ENCODE measurements at regions not wholly inside any gene's neighbourhood (a gene's known extent, or its start where the extent isn't known, plus 50 kb on each side); places are given as distances from the start of the nearest gene placed in this dataset.

DNA sequence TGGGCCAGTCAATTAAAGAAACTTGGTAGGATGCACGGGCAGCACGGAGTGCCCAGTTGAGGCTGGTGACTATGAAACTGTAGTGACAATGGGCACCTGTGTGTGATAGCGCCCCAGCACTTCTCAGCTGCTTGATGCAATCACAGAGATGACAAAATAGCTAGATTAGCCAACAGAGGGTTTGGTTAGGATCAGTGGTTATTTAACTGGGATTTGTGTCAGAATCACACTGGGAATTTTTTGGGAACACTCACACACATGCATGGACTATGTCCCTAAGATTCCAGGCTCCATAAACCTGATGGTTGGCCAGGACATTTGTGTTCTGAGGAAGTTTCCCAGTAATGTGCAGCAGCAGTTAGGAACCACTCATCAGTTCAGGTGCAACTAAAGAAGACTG is 51.2 kb upstream of the DAAM1 start:
- CTCF ChIA-PET: interaction anchor here (0.7 to 2.4 kb wide), 4 partner anchors 8 to 168 kb away, joined by 3 to 7 read pairs (median 3); no protein-coding TSS in a partner anchor
- H3K27me3 ChIP-seq (replicated peaks in 1 of 2; ENCODE audit: control insufficient read depth in 2 of 2, insufficient read depth in 2 of 2, low read length in 1 of 2): no peaks in the 10 kb centered on the region
- no peaks in the 10 kb centered on the region for H3K79me2 ChIP-seq (ENCODE audit: control insufficient read depth, insufficient read depth, low read length)
- no peak for TF ChIP-seq RB1 (IDR thresholded peaks at IDR 0.05; ENCODE audit: borderline replicate concordance)
- TF ChIP-seq CHD2 (IDR thresholded peaks at IDR 0.05; ENCODE audit: borderline replicate concordance, low read depth, low read length): no peak
- no peak for TF ChIP-seq PML (IDR thresholded peaks at IDR 0.05; ENCODE audit: low read length)
- TF ChIP-seq MYB (IDR thresholded peaks at IDR 0.05; ENCODE audit: borderline replicate concordance, low read depth, low read length): no peak
- no peak for TF ChIP-seq E4F1 (IDR thresholded peaks at IDR 0.05; ENCODE audit: borderline replicate concordance, partially characterized antibody)
- TF ChIP-seq, protein P1, sequence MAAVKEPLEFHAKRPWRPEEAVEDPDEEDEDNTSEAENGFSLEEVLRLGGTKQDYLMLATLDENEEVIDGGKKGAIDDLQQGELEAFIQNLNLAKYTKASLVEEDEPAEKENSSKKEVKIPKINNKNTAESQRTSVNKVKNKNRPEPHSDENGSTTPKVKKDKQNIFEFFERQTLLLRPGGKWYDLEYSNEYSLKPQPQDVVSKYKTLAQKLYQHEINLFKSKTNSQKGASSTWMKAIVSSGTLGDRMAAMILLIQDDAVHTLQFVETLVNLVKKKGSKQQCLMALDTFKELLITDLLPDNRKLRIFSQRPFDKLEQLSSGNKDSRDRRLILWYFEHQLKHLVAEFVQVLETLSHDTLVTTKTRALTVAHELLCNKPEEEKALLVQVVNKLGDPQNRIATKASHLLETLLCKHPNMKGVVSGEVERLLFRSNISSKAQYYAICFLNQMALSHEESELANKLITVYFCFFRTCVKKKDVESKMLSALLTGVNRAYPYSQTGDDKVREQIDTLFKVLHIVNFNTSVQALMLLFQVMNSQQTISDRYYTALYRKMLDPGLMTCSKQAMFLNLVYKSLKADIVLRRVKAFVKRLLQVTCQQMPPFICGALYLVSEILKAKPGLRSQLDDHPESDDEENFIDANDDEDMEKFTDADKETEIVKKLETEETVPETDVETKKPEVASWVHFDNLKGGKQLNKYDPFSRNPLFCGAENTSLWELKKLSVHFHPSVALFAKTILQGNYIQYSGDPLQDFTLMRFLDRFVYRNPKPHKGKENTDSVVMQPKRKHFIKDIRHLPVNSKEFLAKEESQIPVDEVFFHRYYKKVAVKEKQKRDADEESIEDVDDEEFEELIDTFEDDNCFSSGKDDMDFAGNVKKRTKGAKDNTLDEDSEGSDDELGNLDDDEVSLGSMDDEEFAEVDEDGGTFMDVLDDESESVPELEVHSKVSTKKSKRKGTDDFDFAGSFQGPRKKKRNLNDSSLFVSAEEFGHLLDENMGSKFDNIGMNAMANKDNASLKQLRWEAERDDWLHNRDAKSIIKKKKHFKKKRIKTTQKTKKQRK (IDR thresholded peaks at IDR 0.05; ENCODE audit: low read depth, low read length): no peak
- no peak for TF ChIP-seq ZBED1 (IDR thresholded peaks at IDR 0.05; ENCODE audit: borderline replicate concordance)
- no peak for TF ChIP-seq HCFC1 (IDR thresholded peaks at IDR 0.05; ENCODE audit: low read length)
- no peak for TF ChIP-seq EP300 (IDR thresholded peaks at IDR 0.05; ENCODE audit: borderline replicate concordance in 1 of 2, control insufficient read depth in 1 of 2, low read depth in 2 of 2, low read length in 2 of 2)
- no peak for TF ChIP-seq SMARCA5 (IDR thresholded peaks at IDR 0.05)
- DNase-seq (ENCODE audit: low read depth, low spot score): no peak
- BruUV-seq (replicated peaks): no TSS peak
- H3K27ac ChIP-seq (ENCODE audit: control insufficient read depth, insufficient read depth): no peak overlapping the region
- H2AFZ ChIP-seq (ENCODE audit: control insufficient read depth, low read depth, low read length): no peak overlapping the region
- H3K9me3 ChIP-seq (replicated peaks; ENCODE audit: control insufficient read depth, insufficient read depth, low read length): no peaks in the 10 kb centered on the region; the same call in 2 of the 3 replicates
- no peak for ATAC-seq
- in situ Hi-C loops (cut with MboI): no loop called here
- 75% methylated on average over 3 of the region's 3 CpGs for WGBS (ENCODE audit: insufficient coverage, insufficient replicate concordance, low lambda C conversion rate, missing lambda C conversion rate)
- H3K9ac ChIP-seq (ENCODE audit: control insufficient read depth, insufficient read depth, low read length): no peak overlapping the region
- no peaks in the 10 kb centered on the region for H3K36me3 ChIP-seq (ENCODE audit: control insufficient read depth in 2 of 2, insufficient read depth in 2 of 2, low read length in 1 of 2)
- POLR2A ChIA-PET: interaction anchor here (0.6 to 0.7 kb wide), 2 partner anchors 12 to 133 kb away, joined by 3 read pairs; no protein-coding TSS in a partner anchor
- H3K4me3 ChIP-seq: no peak overlapping the region
- no peak for FAIRE-seq
- H4K20me1 ChIP-seq (ENCODE audit: control insufficient read depth, insufficient read depth): no peaks in the 10 kb centered on the region
- intact Hi-C loops (cut with micrococcal nuclease; ENCODE audit: unreplicated experiment): loop anchor here (5.0 kb wide), 1 partner anchor 40 kb away; no protein-coding TSS in a partner anchor
- H3K4me2 ChIP-seq (ENCODE audit: control insufficient read depth, insufficient read depth): no peak overlapping the region
- H3K4me1 ChIP-seq (ENCODE audit: control insufficient read depth, insufficient read depth, low read length): no peaks in the 10 kb centered on the region
- SMC1A ChIA-PET (ENCODE audit: uncharacterized antibody, unreplicated experiment): interaction anchor here (0.6 to 1.5 kb wide), 5 partner anchors 13 to 307 kb away, joined by 3 to 4 read pairs (median 4); no protein-coding TSS in a partner anchor
- RAD21 ChIA-PET (ENCODE audit: unreplicated experiment): no interaction called here

Measured in GM12878 (cell line).